ENCODE measurements at regions not wholly inside any gene's neighbourhood (a gene's known extent, or its start where the extent isn't known, plus 50 kb on each side); places are given as distances from the start of the nearest gene placed in this dataset.

GRCh38 chr19:30621326-30621920, 249.2 kb downstream of the ZNF536 start:
- no peaks in the 10 kb centered on the region for H3K79me2 ChIP-seq (ENCODE audit: low read depth)
- no peaks in the 10 kb centered on the region for H3F3A ChIP-seq (ENCODE audit: low read depth)
- no peak for DNase-seq (ENCODE audit: low spot score)
- Mint-ChIP-seq H3K27ac (peak overlapping the region; percentile 88), H3K4me3 (no peak overlapping the region), H3K27me3 (ENCODE audit: insufficient read depth, low read depth) (no peaks in the 10 kb centered on the region), H3K36me3 (no peaks in the 10 kb centered on the region), H3K9me3 (peaks cover 19% of the 10 kb centered on the region), H3K4me1 (peaks cover 15% of the 10 kb centered on the region)
- no peaks in the 10 kb centered on the region for H3K27me3 ChIP-seq
- H3K4me2 ChIP-seq = no peak overlapping the region
- H2AFZ ChIP-seq (replicated peaks) = peak overlapping the region; percentile 29
- TF ChIP-seq EZH2phosphoT487 (IDR thresholded peaks at IDR 0.05) = no peak
- no peak for TF ChIP-seq EZH2 (IDR thresholded peaks at IDR 0.05)
- no peak for TF ChIP-seq CTCF (IDR thresholded peaks at IDR 0.05)
- no peak overlapping the region for H3K9ac ChIP-seq
- H3K36me3 ChIP-seq = no peaks in the 10 kb centered on the region
- no peaks in the 10 kb centered on the region for H4K20me1 ChIP-seq (ENCODE audit: low read depth)
- peaks cover 8% of the 10 kb centered on the region for H3K4me1 ChIP-seq
- no peaks in the 10 kb centered on the region for H3K9me3 ChIP-seq (ENCODE audit: low read depth)
- no peak overlapping the region for H3K27ac ChIP-seq
- H3K4me3 ChIP-seq = no peak overlapping the region

DNA sequence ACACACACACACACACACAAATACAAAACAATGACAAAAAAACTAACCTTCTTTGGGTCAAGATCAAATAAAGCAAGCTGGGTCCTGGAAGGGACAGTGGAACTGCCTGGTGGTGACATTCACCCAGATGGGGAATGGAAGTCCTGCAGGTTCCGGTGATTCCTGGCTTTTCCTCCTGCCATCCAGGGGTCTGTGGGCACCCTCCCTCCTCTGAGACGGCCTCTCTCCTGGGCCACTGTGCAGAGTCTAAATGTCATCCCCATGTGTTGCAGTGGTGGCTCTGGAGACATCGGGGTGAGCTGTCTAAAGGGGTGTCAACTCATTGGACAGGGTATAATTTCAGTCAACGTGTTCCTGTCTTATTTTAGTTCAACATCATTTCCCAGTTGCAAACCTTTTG, 248.2 kb downstream of the ZNF536 start:
- no peaks in the 10 kb centered on the region for H3F3A ChIP-seq (ENCODE audit: low read depth)
- Mint-ChIP-seq H3K27me3 (ENCODE audit: insufficient read depth, low read depth) (no peaks in the 10 kb centered on the region), H3K4me3 (no peak overlapping the region), H3K9me3 (peaks cover 19% of the 10 kb centered on the region), H3K27ac (no peak overlapping the region), H3K36me3 (no peaks in the 10 kb centered on the region), H3K4me1 (peaks cover 15% of the 10 kb centered on the region)
- no peak overlapping the region for H3K4me2 ChIP-seq
- TF ChIP-seq EZH2phosphoT487 (IDR thresholded peaks at IDR 0.05) (no peak), CTCF (IDR thresholded peaks at IDR 0.05) (no peak), EZH2 (IDR thresholded peaks at IDR 0.05) (no peak)
- no peaks in the 10 kb centered on the region for H3K79me2 ChIP-seq (ENCODE audit: low read depth)
- no peaks in the 10 kb centered on the region for H3K9me3 ChIP-seq (ENCODE audit: low read depth)
- no peak overlapping the region for H2AFZ ChIP-seq (replicated peaks)
- H3K36me3 ChIP-seq = no peaks in the 10 kb centered on the region
- no peak overlapping the region for H3K4me3 ChIP-seq
- no peak overlapping the region for H3K27ac ChIP-seq
- H3K27me3 ChIP-seq = no peaks in the 10 kb centered on the region
- no peak overlapping the region for H3K9ac ChIP-seq
- peaks cover 8% of the 10 kb centered on the region for H3K4me1 ChIP-seq
- no peak for DNase-seq (ENCODE audit: low spot score)
- H4K20me1 ChIP-seq (ENCODE audit: low read depth) = no peaks in the 10 kb centered on the region

DNA sequence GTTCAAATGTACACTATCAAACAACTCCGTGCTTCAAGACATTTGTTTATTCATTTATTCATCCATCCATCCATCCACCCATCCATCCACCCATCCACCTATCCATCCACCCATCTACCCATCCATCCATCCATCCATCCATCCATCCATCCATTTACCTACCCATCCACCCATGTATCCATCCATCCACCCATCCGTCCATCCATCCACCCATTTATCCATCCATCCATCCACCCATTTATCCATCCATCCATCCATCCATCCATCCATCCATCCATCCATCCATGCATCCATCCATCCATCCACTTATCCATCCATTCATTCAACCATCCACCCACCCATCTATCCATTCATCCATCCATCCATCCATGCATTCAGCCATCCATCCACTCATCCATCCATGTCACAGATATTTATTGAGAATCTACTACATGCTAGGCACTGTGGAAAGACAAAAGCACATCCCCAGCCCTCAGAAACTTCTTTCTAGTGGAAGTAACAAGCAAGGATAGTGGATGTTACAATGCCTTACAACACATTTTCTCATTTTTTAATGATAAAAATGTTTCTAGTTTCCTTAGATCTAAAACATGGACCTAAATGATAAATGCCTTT, 237.6 kb downstream of the ZNF536 start:
- no peaks in the 10 kb centered on the region for H3K4me1 ChIP-seq
- Mint-ChIP-seq H3K4me3 (no peak overlapping the region), H3K9me3 (no peaks in the 10 kb centered on the region), H3K4me1 (no peaks in the 10 kb centered on the region), H3K36me3 (no peaks in the 10 kb centered on the region), H3K27me3 (ENCODE audit: insufficient read depth, low read depth) (no peaks in the 10 kb centered on the region), H3K27ac (no peak overlapping the region)
- no peak for DNase-seq (ENCODE audit: low spot score)
- H4K20me1 ChIP-seq (ENCODE audit: low read depth) = no peaks in the 10 kb centered on the region
- no peak overlapping the region for H3K9ac ChIP-seq
- no peak overlapping the region for H2AFZ ChIP-seq (replicated peaks)
- no peaks in the 10 kb centered on the region for H3K36me3 ChIP-seq
- TF ChIP-seq EZH2 (IDR thresholded peaks at IDR 0.05) = no peak
- no peak for TF ChIP-seq EZH2phosphoT487 (IDR thresholded peaks at IDR 0.05)
- TF ChIP-seq CTCF (IDR thresholded peaks at IDR 0.05) = no peak
- H3K27ac ChIP-seq = no peak overlapping the region
- H3K9me3 ChIP-seq (ENCODE audit: low read depth) = no peaks in the 10 kb centered on the region
- no peaks in the 10 kb centered on the region for H3K27me3 ChIP-seq
- no peak overlapping the region for H3K4me3 ChIP-seq
- H3K4me2 ChIP-seq = no peak overlapping the region
- H3K79me2 ChIP-seq (ENCODE audit: low read depth) = no peaks in the 10 kb centered on the region
- no peaks in the 10 kb centered on the region for H3F3A ChIP-seq (ENCODE audit: low read depth)

Data from neural progenitor cell (in vitro differentiated cells).